ENCODE measurements at regions not wholly inside any gene's neighbourhood (a gene's known extent, or its start where the extent isn't known, plus 50 kb on each side); places are given as distances from the start of the nearest gene placed in this dataset.
"Not testable (repeated sequence)": the region's sequence is repeated elsewhere in the genome, so short reads cannot be mapped to it uniquely, and the experiment has no call there.

GRCh38 chr9:38172586-38172985, 103.6 kb upstream of the SHB start:
- no peak overlapping the region for H3K9ac ChIP-seq (ENCODE audit: low read length)
- H3K27me3 ChIP-seq (replicated peaks; ENCODE audit: insufficient read depth, low read length) = no peaks in the 10 kb centered on the region
- no peaks in the 10 kb centered on the region for H3K4me1 ChIP-seq (ENCODE audit: low read length)
- no peak for DNase-seq
- TF ChIP-seq EZH2 (optimal IDR thresholded peaks at IDR 0.05; ENCODE audit: low read depth, low read length) (no peak), CTCF (IDR thresholded peaks at IDR 0.05; ENCODE audit: low read length) (no peak), EZH2phosphoT487 (IDR thresholded peaks at IDR 0.05; ENCODE audit: low read length) (no peak)
- no peak overlapping the region for H3K4me2 ChIP-seq (ENCODE audit: low read depth, low read length)
- no peak overlapping the region for H3K4me3 ChIP-seq (ENCODE audit: low read length)
- no peaks in the 10 kb centered on the region for H3K9me2 ChIP-seq (replicated peaks; ENCODE audit: insufficient read depth, low read length)
- H3K36me3 ChIP-seq (replicated peaks; ENCODE audit: insufficient read depth, low read length) = no peaks in the 10 kb centered on the region
- no peaks in the 10 kb centered on the region for H3F3A ChIP-seq (ENCODE audit: insufficient read depth, low read length)
- no peaks in the 10 kb centered on the region for H4K20me1 ChIP-seq (ENCODE audit: insufficient read depth, low read length)
- no peaks in the 10 kb centered on the region for H3K79me2 ChIP-seq (ENCODE audit: low read length)
- H3K9me3 ChIP-seq (replicated peaks; ENCODE audit: insufficient read depth, low read length) = no peaks in the 10 kb centered on the region
- H3K27ac ChIP-seq (ENCODE audit: low read length) = no peak overlapping the region
- H2AFZ ChIP-seq (ENCODE audit: low read length) = no peak overlapping the region

- Histone ChIP-seq H3K27ac (ENCODE audit: low read length) (no peak overlapping the region), H3K9me2 (replicated peaks; ENCODE audit: insufficient read depth, low read length) (no peaks in the 10 kb centered on the region), H3K4me3 (ENCODE audit: low read length) (no peak overlapping the region), H3K79me2 (ENCODE audit: low read length) (no peaks in the 10 kb centered on the region), H3K36me3 (replicated peaks; ENCODE audit: insufficient read depth, low read length) (no peaks in the 10 kb centered on the region), H3K27me3 (replicated peaks; ENCODE audit: insufficient read depth, low read length) (no peaks in the 10 kb centered on the region), H4K20me1 (ENCODE audit: insufficient read depth, low read length) (no peaks in the 10 kb centered on the region), H3F3A (ENCODE audit: insufficient read depth, low read length) (no peaks in the 10 kb centered on the region), H3K9ac (ENCODE audit: low read length) (no peak overlapping the region), H3K4me2 (ENCODE audit: low read depth, low read length) (no peak overlapping the region), H3K9me3 (replicated peaks; ENCODE audit: insufficient read depth, low read length) (no peaks in the 10 kb centered on the region), H2AFZ (ENCODE audit: low read length) (no peak overlapping the region), H3K4me1 (ENCODE audit: low read length) (no peaks in the 10 kb centered on the region)
- no peak for DNase-seq
- TF ChIP-seq EZH2 (optimal IDR thresholded peaks at IDR 0.05; ENCODE audit: low read depth, low read length) = no peak
- TF ChIP-seq CTCF (IDR thresholded peaks at IDR 0.05; ENCODE audit: low read length) = no peak
- no peak for TF ChIP-seq EZH2phosphoT487 (IDR thresholded peaks at IDR 0.05; ENCODE audit: low read length)
Observed at GRCh38 chr9:38171926-38172325, 102.9 kb upstream of the SHB start.

GRCh38 chr9:38171538-38171884, 102.5 kb upstream of the SHB start:
- Histone ChIP-seq H3K79me2 (ENCODE audit: low read length) (no peaks in the 10 kb centered on the region), H3K27me3 (replicated peaks; ENCODE audit: insufficient read depth, low read length) (no peaks in the 10 kb centered on the region), H3K9me2 (replicated peaks; ENCODE audit: insufficient read depth, low read length) (no peaks in the 10 kb centered on the region), H3K4me3 (ENCODE audit: low read length) (no peak overlapping the region), H3K9me3 (replicated peaks; ENCODE audit: insufficient read depth, low read length) (no peaks in the 10 kb centered on the region), H3F3A (ENCODE audit: insufficient read depth, low read length) (no peaks in the 10 kb centered on the region), H4K20me1 (ENCODE audit: insufficient read depth, low read length) (no peaks in the 10 kb centered on the region), H2AFZ (ENCODE audit: low read length) (no peak overlapping the region), H3K36me3 (replicated peaks; ENCODE audit: insufficient read depth, low read length) (no peaks in the 10 kb centered on the region), H3K27ac (ENCODE audit: low read length) (no peak overlapping the region), H3K9ac (ENCODE audit: low read length) (no peak overlapping the region), H3K4me2 (ENCODE audit: low read depth, low read length) (no peak overlapping the region), H3K4me1 (ENCODE audit: low read length) (no peaks in the 10 kb centered on the region)
- no peak for DNase-seq
- TF ChIP-seq CTCF (IDR thresholded peaks at IDR 0.05; ENCODE audit: low read length) = no peak
- no peak for TF ChIP-seq EZH2 (optimal IDR thresholded peaks at IDR 0.05; ENCODE audit: low read depth, low read length)
- no peak for TF ChIP-seq EZH2phosphoT487 (IDR thresholded peaks at IDR 0.05; ENCODE audit: low read length)

- not testable (repeated sequence) for H3K9me2 ChIP-seq (replicated peaks; ENCODE audit: insufficient read depth, low read length); H3K4me3 ChIP-seq (ENCODE audit: low read length); H3K4me1 ChIP-seq (ENCODE audit: low read length); H2AFZ ChIP-seq (ENCODE audit: low read length); H3F3A ChIP-seq (ENCODE audit: insufficient read depth, low read length); H3K9ac ChIP-seq (ENCODE audit: low read length); H4K20me1 ChIP-seq (ENCODE audit: insufficient read depth, low read length); H3K27me3 ChIP-seq (replicated peaks; ENCODE audit: insufficient read depth, low read length); H3K4me2 ChIP-seq (ENCODE audit: low read depth, low read length); DNase-seq; H3K27ac ChIP-seq (ENCODE audit: low read length); H3K79me2 ChIP-seq (ENCODE audit: low read length); H3K9me3 ChIP-seq (replicated peaks; ENCODE audit: insufficient read depth, low read length); H3K36me3 ChIP-seq (replicated peaks; ENCODE audit: insufficient read depth, low read length)
Observed at GRCh38 chr9:38170763-38171537, 101.9 kb upstream of the SHB start.

GRCh38 chr9:38170155-38170554, 101.1 kb upstream of the SHB start:
- not testable (repeated sequence) for DNase-seq; H4K20me1 ChIP-seq (ENCODE audit: insufficient read depth, low read length); H3K36me3 ChIP-seq (replicated peaks; ENCODE audit: insufficient read depth, low read length); H3K4me3 ChIP-seq (ENCODE audit: low read length); H3K9me2 ChIP-seq (replicated peaks; ENCODE audit: insufficient read depth, low read length); H2AFZ ChIP-seq (ENCODE audit: low read length); H3K9ac ChIP-seq (ENCODE audit: low read length); H3K9me3 ChIP-seq (replicated peaks; ENCODE audit: insufficient read depth, low read length); H3F3A ChIP-seq (ENCODE audit: insufficient read depth, low read length); H3K27me3 ChIP-seq (replicated peaks; ENCODE audit: insufficient read depth, low read length); H3K4me2 ChIP-seq (ENCODE audit: low read depth, low read length); H3K4me1 ChIP-seq (ENCODE audit: low read length); H3K27ac ChIP-seq (ENCODE audit: low read length); H3K79me2 ChIP-seq (ENCODE audit: low read length)

Measured in MM.1S (cell line).